NB4 (cell line): ENCODE measurements at regions not wholly inside any gene's neighbourhood (a gene's known extent, or its start where the extent isn't known, plus 50 kb on each side); places are given as distances from the start of the nearest gene placed in this dataset.

Source experiments
- POLR2A ChIP-seq: IDR thresholded peaks from 2 replicates; pipeline ENCODE4 v1.6.1; 2011; ENCODE audit warnings: mild to moderate bottlenecking; ENCODE audit not compliant: insufficient read length; ENCODE audit errors: extremely low read depth
- TF ChIP-seq, protein P1 (sequence below): IDR thresholded peaks from one replicate; pipeline ENCODE4 v1.5.1; 2012; ENCODE audit warnings: low read depth, low read length

DNA sequence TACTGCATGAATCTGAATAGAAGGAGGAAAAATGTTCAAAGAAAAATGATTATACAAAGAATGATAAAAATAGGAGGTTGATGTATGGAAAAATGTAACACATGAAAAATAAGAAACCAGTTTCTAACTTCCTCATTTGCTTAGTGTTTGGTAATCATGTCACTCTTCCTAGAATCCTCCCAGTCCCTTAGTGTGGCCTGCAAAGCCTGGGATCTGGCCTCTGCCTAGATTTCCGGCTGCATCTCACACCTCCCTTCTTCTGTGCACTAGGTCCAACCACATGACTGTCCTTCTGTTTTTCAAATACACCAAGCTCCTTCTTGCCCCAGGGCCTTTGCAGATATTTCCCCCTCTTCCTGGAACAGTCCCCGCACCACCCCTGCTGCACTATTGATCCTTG is 76.8 kb upstream of the RBMS1 start:
- TF ChIP-seq, protein P1, sequence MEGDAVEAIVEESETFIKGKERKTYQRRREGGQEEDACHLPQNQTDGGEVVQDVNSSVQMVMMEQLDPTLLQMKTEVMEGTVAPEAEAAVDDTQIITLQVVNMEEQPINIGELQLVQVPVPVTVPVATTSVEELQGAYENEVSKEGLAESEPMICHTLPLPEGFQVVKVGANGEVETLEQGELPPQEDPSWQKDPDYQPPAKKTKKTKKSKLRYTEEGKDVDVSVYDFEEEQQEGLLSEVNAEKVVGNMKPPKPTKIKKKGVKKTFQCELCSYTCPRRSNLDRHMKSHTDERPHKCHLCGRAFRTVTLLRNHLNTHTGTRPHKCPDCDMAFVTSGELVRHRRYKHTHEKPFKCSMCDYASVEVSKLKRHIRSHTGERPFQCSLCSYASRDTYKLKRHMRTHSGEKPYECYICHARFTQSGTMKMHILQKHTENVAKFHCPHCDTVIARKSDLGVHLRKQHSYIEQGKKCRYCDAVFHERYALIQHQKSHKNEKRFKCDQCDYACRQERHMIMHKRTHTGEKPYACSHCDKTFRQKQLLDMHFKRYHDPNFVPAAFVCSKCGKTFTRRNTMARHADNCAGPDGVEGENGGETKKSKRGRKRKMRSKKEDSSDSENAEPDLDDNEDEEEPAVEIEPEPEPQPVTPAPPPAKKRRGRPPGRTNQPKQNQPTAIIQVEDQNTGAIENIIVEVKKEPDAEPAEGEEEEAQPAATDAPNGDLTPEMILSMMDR, result no peak
- TF ChIP-seq POLR2A, result no peak
